Esophagus (tissue), 2 donors: ENCODE measurements at regions not wholly inside any gene's neighbourhood (a gene's known extent, or its start where the extent isn't known, plus 50 kb on each side); places are given as distances from the start of the nearest gene placed in this dataset.
"Not testable (repeated sequence)": the region's sequence is repeated elsewhere in the genome, so short reads cannot be mapped to it uniquely, and the experiment has no call there.

Source experiments
- H3K27ac ChIP-seq, 2 donors: one replicate each; pipeline ENCODE4 v1.5.1; 2013; ENCODE audit warnings: low read depth in 2 of 2, mild to moderate bottlenecking in 2 of 2, inconsistent platforms in 1 of 2, low read length in 1 of 2, moderate library complexity in 1 of 2
- H3K27me3 ChIP-seq, 2 donors: one replicate each; pipeline ENCODE4 v1.6.1; 2013; ENCODE audit warnings: low read length in 2 of 2, control low read depth in 1 of 2, mild to moderate bottlenecking in 1 of 2; ENCODE audit not compliant: insufficient read depth in 2 of 2, control insufficient read depth in 1 of 2
- H3K36me3 ChIP-seq, 2 donors: one replicate each; pipeline ENCODE4 v1.6.1; 2013; ENCODE audit warnings: low read length in 1 of 2; ENCODE audit not compliant: control insufficient read depth in 2 of 2, insufficient read depth in 2 of 2
- H3K4me1 ChIP-seq, 2 donors: one replicate each; pipeline ENCODE4 v1.6.1; 2013; ENCODE audit warnings: low read length in 1 of 2; ENCODE audit not compliant: control insufficient read depth in 2 of 2, insufficient read depth in 2 of 2
- H3K4me3 ChIP-seq, 2 donors: one replicate each; pipeline ENCODE4 v1.5.1; 2013; ENCODE audit warnings: low read length in 2 of 2, mild to moderate bottlenecking in 2 of 2, low read depth in 1 of 2, moderate library complexity in 1 of 2
- H3K9me3 ChIP-seq, 2 donors: one replicate each; pipeline ENCODE4 v1.6.1; 2013; ENCODE audit warnings: mild to moderate bottlenecking in 2 of 2, low read depth in 1 of 2, low read length in 1 of 2, moderate library complexity in 1 of 2; ENCODE audit not compliant: control insufficient read depth in 2 of 2, insufficient read depth in 1 of 2
- WGBS, 2 donors: extraction: QIAGEN DNeasy Blood & Tissue Kit; methylation state at CpG; one replicate each; pipeline ENCODE4 v1.1.7; 2013; 5-methylcytosine and 5-hydroxymethylcytosine counted together
- donor health status: healthy with polysubstance abuse.
- donor health status: Bipolar disorder and iron deficiency.

DNA sequence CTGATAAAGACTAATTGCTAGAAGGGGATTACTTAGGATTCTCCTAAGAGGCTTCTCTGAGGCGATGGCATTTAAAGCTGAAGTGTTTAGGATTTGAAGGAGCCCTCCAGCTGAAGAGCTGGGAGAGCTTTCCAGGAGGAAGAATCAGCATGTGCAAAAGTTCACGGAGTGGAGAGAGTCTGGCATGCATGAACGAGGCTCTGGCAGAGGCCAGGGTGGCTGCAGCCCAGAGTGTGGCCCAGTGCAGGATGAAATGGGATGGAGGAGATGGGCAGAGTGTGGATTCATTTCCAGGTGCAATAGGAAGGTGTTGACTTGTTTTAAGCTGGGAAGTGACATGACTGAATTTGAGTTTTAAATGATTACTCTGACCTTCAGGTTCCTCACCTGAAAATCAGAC lies 249.0 kb upstream of the CCL2 start:
- Histone ChIP-seq H3K27ac (no peak overlapping the region), H3K27me3 (no peaks in the 10 kb centered on the region), H3K36me3 (no peaks in the 10 kb centered on the region), H3K4me3 (no peak overlapping the region), H3K9me3 (peaks cover 3% of the 10 kb centered on the region in 2 donors), H3K4me1 (peaks cover 0 to 10% of the 10 kb centered on the region in 2 donors)
- WGBS, 2 donors, result 44 to 49% methylated on average over 3 of the region's 3 CpGs

- H3K27me3 ChIP-seq, result no peaks in the 10 kb centered on the region
- H3K27ac ChIP-seq, result peak overlapping the region; percentile 71 to 82
- no peak overlapping the region for H3K4me3 ChIP-seq
- 43 to 44% methylated on average over 1 of the region's 1 CpG for WGBS, 2 donors
- peaks cover 0 to 10% of the 10 kb centered on the region in 2 donors for H3K4me1 ChIP-seq
- H3K36me3 ChIP-seq, result no peaks in the 10 kb centered on the region
- H3K9me3 ChIP-seq, result no peaks in the 10 kb centered on the region
These were observed 247.0 kb upstream of the CCL2 start for GRCh38 chr17:34008125-34008524.

- WGBS, 2 donors, result 85% methylated on average over 5 of the region's 5 CpGs
- Histone ChIP-seq H3K4me1 (peaks cover 0 to 8% of the 10 kb centered on the region in 2 donors), H3K27me3 (no peaks in the 10 kb centered on the region), H3K4me3 (no peak overlapping the region), H3K27ac (no peak overlapping the region), H3K9me3 (no peaks in the 10 kb centered on the region), H3K36me3 (no peaks in the 10 kb centered on the region)
These were observed 245.2 kb upstream of the CCL2 start for GRCh38 chr17:34009912-34010311.

GRCh38 chr17:34010534-34010933 lies 244.6 kb upstream of the CCL2 start:
- Histone ChIP-seq H3K27me3 (no peaks in the 10 kb centered on the region), H3K9me3 (no peaks in the 10 kb centered on the region), H3K4me3 (no peak overlapping the region), H3K27ac (no peak overlapping the region), H3K36me3 (no peaks in the 10 kb centered on the region), H3K4me1 (peaks cover 0 to 8% of the 10 kb centered on the region in 2 donors)
- 75 to 81% methylated on average over 2 of the region's 2 CpGs for WGBS, 2 donors

GRCh38 chr17:34011599-34011998 lies 243.5 kb upstream of the CCL2 start:
- Histone ChIP-seq H3K27me3 (no peaks in the 10 kb centered on the region), H3K4me3 (no peak overlapping the region), H3K4me1 (peaks cover 0 to 8% of the 10 kb centered on the region in 2 donors), H3K9me3 (no peaks in the 10 kb centered on the region), H3K27ac (no peak overlapping the region), H3K36me3 (no peaks in the 10 kb centered on the region)
- 88 to 92% methylated on average over 3 of the region's 3 CpGs for WGBS, 2 donors

GRCh38 chr17:34012709-34013375 lies 242.2 kb upstream of the CCL2 start:
- Histone ChIP-seq H3K4me3 (no peak overlapping the region), H3K9me3 (no peaks in the 10 kb centered on the region), H3K36me3 (no peaks in the 10 kb centered on the region), H3K4me1 (peaks cover 0 to 4% of the 10 kb centered on the region in 2 donors), H3K27ac (no peak overlapping the region), H3K27me3 (no peaks in the 10 kb centered on the region)
- WGBS, 2 donors, result 73 to 78% methylated on average over 5 of the region's 5 CpGs

GRCh38 chr17:34015253-34015652 lies 239.8 kb upstream of the CCL2 start:
- Histone ChIP-seq H3K4me1 (no peaks in the 10 kb centered on the region), H3K36me3 (no peaks in the 10 kb centered on the region), H3K27ac (no peak overlapping the region), H3K9me3 (no peaks in the 10 kb centered on the region), H3K27me3 (no peaks in the 10 kb centered on the region), H3K4me3 (no peak overlapping the region)
- WGBS, 2 donors, result 85 to 86% methylated on average over 2 of the region's 2 CpGs

DNA sequence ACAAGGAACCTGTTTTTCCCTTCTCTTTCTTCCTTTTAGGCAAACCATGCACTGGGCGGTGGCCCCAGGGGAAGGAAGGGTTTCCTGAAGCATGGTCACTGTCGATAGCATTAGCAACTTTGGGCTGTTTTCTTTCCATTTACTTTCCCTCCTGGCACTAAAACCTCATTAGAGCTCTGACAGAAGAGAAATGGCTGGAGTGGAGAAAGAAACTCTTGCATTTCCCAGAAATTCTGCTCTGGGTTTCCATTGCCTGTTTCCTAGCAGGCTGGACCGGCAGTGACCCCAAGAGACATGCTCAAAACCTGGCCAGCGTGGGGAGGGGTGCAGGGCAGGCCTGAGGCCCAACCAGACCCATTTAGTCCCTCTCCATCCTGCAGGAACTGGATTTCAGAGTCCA lies 230.7 kb upstream of the CCL2 start:
- Histone ChIP-seq H3K4me1 (peaks cover 0 to 3% of the 10 kb centered on the region in 2 donors), H3K36me3 (no peaks in the 10 kb centered on the region), H3K27ac (no peak overlapping the region), H3K4me3 (no peak overlapping the region), H3K27me3 (no peaks in the 10 kb centered on the region), H3K9me3 (no peaks in the 10 kb centered on the region)
- WGBS, 2 donors, result 57 to 63% methylated on average over 4 of the region's 4 CpGs

DNA sequence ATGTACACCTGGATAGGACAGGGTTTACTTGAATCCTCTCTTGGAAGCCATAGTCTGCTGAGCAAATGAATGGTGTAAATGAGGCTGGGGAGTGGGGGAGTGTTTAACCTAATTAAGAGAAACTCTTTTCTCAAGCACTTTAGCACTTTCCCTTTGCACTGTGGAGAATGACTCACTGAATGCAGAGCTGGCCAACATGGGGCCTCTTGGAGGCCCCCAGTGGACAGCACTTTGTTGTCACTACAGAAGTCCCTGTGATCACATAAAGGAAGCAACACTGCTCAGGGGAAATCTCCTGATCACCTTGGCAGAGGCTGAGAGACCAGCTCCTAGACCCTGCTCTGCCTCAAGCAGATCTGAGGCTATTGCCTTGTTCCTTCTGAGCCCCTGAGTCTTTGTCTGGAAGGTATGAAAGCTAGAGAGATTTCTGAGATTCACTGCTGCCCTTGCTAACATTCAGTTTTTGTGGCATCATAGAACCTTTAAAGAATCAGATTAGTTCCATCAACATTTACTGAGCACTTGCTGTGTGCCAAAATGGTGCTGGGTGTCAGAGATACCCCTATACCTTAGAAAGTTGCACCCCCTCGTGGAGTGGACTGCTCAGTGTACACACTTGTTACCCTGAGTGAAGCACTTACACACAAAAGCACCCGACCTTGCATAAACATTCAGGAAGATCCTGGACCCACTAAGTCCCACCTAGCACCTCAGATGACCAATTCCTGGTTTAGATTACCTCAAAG lies 230.1 kb upstream of the CCL2 start:
- Histone ChIP-seq H3K36me3 (no peaks in the 10 kb centered on the region), H3K4me3 (no peak overlapping the region), H3K27ac (no peak overlapping the region), H3K9me3 (no peaks in the 10 kb centered on the region), H3K27me3 (no peaks in the 10 kb centered on the region), H3K4me1 (peaks cover 0 to 3% of the 10 kb centered on the region in 2 donors)
- 41 to 64% methylated on average over 2 of the region's 2 CpGs for WGBS, 2 donors

GRCh38 chr17:34030601-34031000 lies 224.5 kb upstream of the CCL2 start:
- not testable (repeated sequence) for H3K4me1 ChIP-seq, H3K27ac ChIP-seq, H3K27me3 ChIP-seq, H3K4me3 ChIP-seq, H3K36me3 ChIP-seq, H3K9me3 ChIP-seq
- 67 to 69% methylated on average over 7 of the region's 7 CpGs for WGBS, 2 donors
